ENCODE measurements at regions not wholly inside any gene's neighbourhood (a gene's known extent, or its start where the extent isn't known, plus 50 kb on each side); places are given as distances from the start of the nearest gene placed in this dataset.

DNA sequence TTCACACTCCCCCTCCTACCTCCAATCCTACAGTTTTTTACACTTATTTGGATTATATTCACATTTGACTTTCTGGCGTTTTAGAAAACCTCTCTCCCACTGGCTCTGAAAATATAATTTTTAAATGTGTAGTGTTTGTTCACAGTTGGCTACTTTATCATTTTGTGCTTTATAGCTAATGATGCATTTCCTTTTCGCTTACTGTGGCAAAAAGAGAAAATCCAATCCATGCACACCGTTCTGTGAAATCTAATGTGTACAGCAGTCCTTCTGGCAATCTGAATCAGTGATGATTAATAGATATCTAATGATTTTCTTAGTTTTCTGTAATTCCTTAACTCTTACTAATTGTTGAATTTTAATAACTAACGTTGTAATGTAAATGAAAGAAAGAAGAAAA, 271.5 kb downstream of the ARAP2 start:
- H3K27me3 Mint-ChIP-seq, result no peaks in the 10 kb centered on the region
- POLR2A ChIA-PET, result no interaction called here

DNA sequence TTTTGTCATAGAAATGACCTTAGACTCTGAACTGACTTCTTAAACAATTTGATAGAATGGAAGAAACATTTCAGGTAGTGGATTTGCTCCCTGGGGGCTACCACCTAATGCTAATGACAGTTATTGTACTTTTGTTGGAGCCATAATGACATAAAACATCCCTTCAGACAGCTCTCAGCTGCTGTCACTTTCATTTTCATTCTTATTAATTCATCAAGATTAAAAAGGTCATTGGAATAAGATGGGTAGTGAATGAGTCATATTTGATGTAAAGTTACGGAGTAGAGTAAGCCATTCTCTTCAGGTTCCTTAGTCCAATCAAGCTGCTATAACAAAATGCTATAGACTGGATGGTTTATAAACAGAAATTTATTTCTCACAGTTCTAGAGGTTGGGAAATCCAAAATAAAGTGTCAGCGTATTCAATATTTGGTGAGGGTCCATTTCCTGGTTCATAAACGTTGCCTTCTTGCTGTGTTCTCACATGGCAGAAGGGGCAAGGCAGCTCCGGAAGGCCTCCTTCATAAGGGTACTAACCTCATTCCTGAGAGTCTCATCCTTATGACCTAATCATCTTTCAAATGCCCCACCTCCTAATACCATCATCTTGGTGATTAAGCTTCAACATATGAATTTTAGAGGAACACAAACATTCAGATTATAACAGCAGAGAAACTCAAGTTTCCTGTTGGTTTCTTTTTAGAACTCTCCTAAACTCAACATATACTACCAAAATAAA, 268.5 kb downstream of the ARAP2 start:
- no peaks in the 10 kb centered on the region for H3K9me3 Mint-ChIP-seq
- intact Hi-C loops (cut with DNase I, micrococcal nuclease), result no loop called here
- DNase-seq (peak in 1 of 14 experiments; percentile 1), ATAC-seq (ENCODE audit: poor library complexity) (no peak)
- H3K27ac Mint-ChIP-seq, result no peak overlapping the region
- Histone ChIP-seq H3K27ac (ENCODE audit: low read depth in 1 of 2, low read length in 2 of 2) (no peak overlapping the region), H3K4me1 (ENCODE audit: insufficient read depth, low read length) (no peaks in the 10 kb centered on the region), H3K4me3 (ENCODE audit: low read length) (no peak overlapping the region), H3K36me3 (ENCODE audit: insufficient read depth, low read length) (no peaks in the 10 kb centered on the region), H3K9me3 (ENCODE audit: control insufficient read depth in 1 of 2, insufficient read depth in 1 of 2, low read length in 2 of 2) (no peaks in the 10 kb centered on the region), H3K27me3 (ENCODE audit: control insufficient read depth in 1 of 2, insufficient read depth in 2 of 2, low read length in 2 of 2) (no peaks in the 10 kb centered on the region)
- H3K36me3 Mint-ChIP-seq (ENCODE audit: low read depth), result no peaks in the 10 kb centered on the region
- CTCF ChIA-PET, result no interaction called here
- TF ChIP-seq, protein P1, sequence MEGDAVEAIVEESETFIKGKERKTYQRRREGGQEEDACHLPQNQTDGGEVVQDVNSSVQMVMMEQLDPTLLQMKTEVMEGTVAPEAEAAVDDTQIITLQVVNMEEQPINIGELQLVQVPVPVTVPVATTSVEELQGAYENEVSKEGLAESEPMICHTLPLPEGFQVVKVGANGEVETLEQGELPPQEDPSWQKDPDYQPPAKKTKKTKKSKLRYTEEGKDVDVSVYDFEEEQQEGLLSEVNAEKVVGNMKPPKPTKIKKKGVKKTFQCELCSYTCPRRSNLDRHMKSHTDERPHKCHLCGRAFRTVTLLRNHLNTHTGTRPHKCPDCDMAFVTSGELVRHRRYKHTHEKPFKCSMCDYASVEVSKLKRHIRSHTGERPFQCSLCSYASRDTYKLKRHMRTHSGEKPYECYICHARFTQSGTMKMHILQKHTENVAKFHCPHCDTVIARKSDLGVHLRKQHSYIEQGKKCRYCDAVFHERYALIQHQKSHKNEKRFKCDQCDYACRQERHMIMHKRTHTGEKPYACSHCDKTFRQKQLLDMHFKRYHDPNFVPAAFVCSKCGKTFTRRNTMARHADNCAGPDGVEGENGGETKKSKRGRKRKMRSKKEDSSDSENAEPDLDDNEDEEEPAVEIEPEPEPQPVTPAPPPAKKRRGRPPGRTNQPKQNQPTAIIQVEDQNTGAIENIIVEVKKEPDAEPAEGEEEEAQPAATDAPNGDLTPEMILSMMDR (IDR thresholded peaks at IDR 0.05), result no peak
- H3K27me3 Mint-ChIP-seq, result no peaks in the 10 kb centered on the region
- POLR2A ChIA-PET, result interaction anchor here (0.6 kb wide), 1 partner anchor 18 kb away, joined by 3 read pairs; no protein-coding TSS in a partner anchor
- H3K4me1 Mint-ChIP-seq (ENCODE audit: low read depth), result no peaks in the 10 kb centered on the region
- no peak overlapping the region for H3K4me3 Mint-ChIP-seq

More for the DNA sequence above, 271.5 kb downstream of the ARAP2 start:
- no peak overlapping the region for H3K4me3 Mint-ChIP-seq
- no peaks in the 10 kb centered on the region for H3K4me1 Mint-ChIP-seq (ENCODE audit: low read depth)
- no peak overlapping the region for H3K27ac ChIP-seq (ENCODE audit: low read depth in 1 of 2, low read length in 2 of 2)
- no peaks in the 10 kb centered on the region for H3K9me3 Mint-ChIP-seq
- no peaks in the 10 kb centered on the region for H3K36me3 ChIP-seq (ENCODE audit: insufficient read depth, low read length)
- H3K27ac Mint-ChIP-seq, result no peak overlapping the region
- H3K4me1 ChIP-seq (ENCODE audit: insufficient read depth, low read length), result no peaks in the 10 kb centered on the region
- no peaks in the 10 kb centered on the region for H3K9me3 ChIP-seq (ENCODE audit: control insufficient read depth in 1 of 2, insufficient read depth in 1 of 2, low read length in 2 of 2)
- CTCF ChIA-PET, result no interaction called here
- no peaks in the 10 kb centered on the region for H3K27me3 ChIP-seq (ENCODE audit: control insufficient read depth in 1 of 2, insufficient read depth in 2 of 2, low read length in 2 of 2)
- no peak overlapping the region for H3K4me3 ChIP-seq (ENCODE audit: low read length)
- ATAC-seq (ENCODE audit: poor library complexity) (no peak), DNase-seq (no peak)
- TF ChIP-seq, protein P1 (IDR thresholded peaks at IDR 0.05), result no peak
- H3K36me3 Mint-ChIP-seq (ENCODE audit: low read depth), result no peaks in the 10 kb centered on the region
- intact Hi-C loops (cut with DNase I, micrococcal nuclease), result no loop called here

DNA sequence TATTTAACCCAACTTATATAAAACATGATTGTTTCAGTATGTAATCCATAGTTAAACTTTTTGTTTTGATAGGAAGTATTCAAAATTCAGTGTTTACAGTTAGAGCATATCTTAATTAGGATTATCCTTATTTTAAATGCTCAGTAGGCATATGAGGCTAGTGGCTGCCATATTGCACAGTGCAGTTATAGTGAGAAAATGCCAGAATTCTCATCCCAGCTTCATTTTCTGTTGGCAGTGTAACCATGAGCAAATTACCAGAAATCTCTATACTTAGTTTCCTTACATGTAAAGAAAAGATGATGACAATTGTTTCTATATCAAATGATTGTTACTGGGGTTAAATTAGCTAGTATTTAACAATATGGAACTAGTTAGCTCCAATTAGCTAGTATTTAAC, 265.8 kb downstream of the ARAP2 start:
- Mint-ChIP-seq H3K9me3 (no peaks in the 10 kb centered on the region), H3K4me3 (no peak overlapping the region), H3K27ac (no peak overlapping the region), H3K36me3 (ENCODE audit: low read depth) (no peaks in the 10 kb centered on the region), H3K4me1 (ENCODE audit: low read depth) (no peaks in the 10 kb centered on the region), H3K27me3 (no peaks in the 10 kb centered on the region)
- Histone ChIP-seq H3K4me1 (ENCODE audit: insufficient read depth, low read length) (no peaks in the 10 kb centered on the region), H3K27ac (ENCODE audit: low read depth in 1 of 2, low read length in 2 of 2) (no peak overlapping the region), H3K9me3 (ENCODE audit: control insufficient read depth in 1 of 2, insufficient read depth in 1 of 2, low read length in 2 of 2) (no peaks in the 10 kb centered on the region), H3K4me3 (ENCODE audit: low read length) (no peak overlapping the region), H3K27me3 (ENCODE audit: control insufficient read depth in 1 of 2, insufficient read depth in 2 of 2, low read length in 2 of 2) (no peaks in the 10 kb centered on the region), H3K36me3 (ENCODE audit: insufficient read depth, low read length) (no peaks in the 10 kb centered on the region)
- TF ChIP-seq, protein P1 (IDR thresholded peaks at IDR 0.05), result no peak
- CTCF ChIA-PET, result no interaction called here
- DNase-seq (no peak), ATAC-seq (ENCODE audit: poor library complexity) (no peak)
- POLR2A ChIA-PET, result no interaction called here
- intact Hi-C loops (cut with DNase I, micrococcal nuclease), result no loop called here
